Activated T-cell treated with anti-CD3 and anti-CD28 coated beads for 24 hours (primary cell): ENCODE measurements at regions not wholly inside any gene's neighbourhood (a gene's known extent, or its start where the extent isn't known, plus 50 kb on each side); places are given as distances from the start of the nearest gene placed in this dataset.

Experiments used
- DNase-seq: peaks from one replicate; pipeline ENCODE4 v3.0.0-alpha.2; 2020; ENCODE audit warnings: low read depth

DNA sequence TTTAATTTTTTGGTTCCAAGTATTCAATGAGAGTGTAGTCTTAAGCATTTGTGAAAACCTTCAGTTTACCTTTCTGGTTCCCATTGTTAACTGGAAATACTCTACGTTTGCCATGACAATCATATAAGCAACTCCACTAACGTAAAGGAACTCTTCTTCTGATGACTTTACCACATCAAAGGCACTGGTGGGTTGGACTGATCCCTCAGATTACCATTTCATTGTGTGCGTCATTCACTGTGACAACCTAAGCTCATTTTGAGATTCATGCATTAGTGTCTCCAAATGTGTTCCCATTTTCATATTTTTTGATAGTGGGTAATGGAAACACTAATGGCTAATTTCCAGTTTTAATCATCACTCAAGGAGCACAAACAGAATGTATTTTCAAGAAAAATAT, 119.9 kb upstream of the COL1A2 start:
- no peak for DNase-seq

DNA sequence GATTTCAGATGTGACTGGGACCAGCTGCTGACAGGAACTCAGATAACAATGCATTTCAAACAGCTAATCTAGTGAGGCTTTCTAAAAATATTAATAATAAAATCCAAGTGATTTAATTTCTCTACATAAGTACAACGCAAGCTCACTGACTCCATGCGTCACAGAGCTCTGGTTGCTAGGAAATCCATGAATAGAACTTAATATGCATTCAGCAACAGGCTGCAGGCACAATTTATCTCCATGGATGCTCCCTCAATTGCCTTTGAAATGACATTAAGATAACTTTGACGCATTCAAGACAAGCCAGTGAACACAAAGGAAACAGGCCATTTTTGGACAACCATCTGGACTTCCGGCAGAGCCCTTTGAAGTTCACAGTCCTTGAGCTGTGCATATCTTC, 118.7 kb upstream of the COL1A2 start:
- DNase-seq = no peak

DNA sequence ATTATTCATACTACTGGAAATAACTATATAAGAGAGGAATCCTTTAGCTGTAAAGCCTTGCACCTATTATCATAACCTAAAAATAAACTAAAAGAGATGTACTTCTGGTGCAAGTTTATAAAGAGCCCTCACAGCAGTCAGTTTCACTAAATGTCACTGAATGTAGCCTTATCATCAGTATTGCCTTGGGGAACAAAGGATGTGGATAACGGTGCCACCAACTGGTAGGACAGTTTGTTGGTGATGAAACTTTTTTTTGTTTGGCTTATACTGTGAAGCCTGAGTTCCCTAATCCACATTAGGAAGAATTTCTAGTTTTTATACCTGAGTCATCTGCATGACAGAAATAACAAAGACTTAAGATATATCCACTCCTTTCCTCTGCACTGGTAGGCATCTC, 117.9 kb upstream of the COL1A2 start:
- DNase-seq = no peak

DNA sequence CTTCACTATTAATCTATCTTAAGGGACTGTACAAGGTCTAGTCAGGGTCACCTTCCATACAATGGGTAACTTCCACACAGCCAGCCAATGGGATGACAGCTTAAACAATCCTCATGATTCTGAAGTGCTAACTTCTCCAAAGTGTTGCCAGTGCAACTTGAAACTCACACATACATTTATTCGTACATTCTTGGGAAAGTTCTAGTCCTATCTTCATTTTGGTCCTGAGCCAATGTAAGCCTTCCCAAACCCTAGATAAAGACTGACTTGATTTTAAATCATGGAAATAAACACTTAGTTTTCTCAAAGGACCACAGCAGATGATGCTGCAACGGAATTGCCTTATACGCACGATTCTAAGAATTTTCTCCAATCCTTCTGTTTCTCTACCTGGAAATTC, 117.5 kb upstream of the COL1A2 start:
- DNase-seq = no peak

DNA sequence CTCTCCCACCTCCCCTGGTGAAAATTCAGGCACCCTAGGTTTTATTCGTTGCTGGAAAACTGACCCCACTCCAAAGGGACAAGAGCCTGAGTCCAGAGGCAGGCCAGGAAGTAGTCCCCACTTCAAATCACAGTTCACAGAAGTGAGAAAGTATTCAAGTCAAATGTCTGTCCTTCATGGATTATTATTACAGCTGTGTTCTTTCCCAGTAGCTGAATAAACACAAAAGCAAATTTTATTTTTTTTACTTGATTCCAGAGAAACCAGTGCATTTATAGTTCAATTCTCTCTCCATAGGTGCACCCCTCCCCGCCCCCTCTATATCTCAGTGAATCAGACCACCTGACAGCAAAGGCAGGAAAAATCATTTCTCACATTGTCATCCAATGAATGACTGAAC, 113.8 kb upstream of the COL1A2 start:
- no peak for DNase-seq

DNA sequence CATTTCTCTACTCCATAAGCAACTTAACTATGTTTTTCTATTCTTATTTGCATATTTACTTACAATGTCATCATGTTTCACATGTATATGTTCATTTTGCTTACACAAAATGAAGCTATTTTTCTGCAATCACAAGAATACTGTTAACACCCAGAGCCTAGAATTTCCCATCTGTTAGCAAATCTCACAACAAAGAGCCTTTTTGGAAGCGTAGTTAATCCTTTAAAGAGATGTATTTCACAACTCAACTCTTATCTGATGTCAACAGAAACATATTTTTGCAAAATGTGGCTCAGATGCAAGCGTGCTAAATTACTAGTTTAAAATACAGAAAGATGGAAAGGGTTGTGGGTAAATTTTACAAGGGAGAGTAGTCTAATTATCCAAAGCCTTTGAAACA, 110.6 kb upstream of the COL1A2 start:
- no peak for DNase-seq

DNA sequence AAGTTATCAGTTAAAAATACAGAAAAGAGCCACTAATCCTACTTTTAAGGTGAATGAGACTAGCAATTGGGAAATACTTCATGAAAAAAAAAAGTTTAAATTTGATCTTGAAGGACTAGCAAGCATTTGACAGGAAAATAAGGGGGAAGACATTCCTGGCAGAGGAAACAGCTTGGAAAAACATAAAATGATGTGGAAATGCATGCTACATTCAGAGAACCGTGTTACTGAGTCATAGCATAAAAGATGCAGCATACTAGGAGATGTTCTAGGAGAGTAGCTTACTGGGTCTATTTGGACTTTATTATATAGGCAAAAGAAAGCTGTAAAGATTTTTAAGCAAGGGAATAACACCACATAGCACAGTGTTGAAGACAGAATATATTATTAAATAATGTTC, 108.6 kb upstream of the COL1A2 start:
- DNase-seq = no peak

DNA sequence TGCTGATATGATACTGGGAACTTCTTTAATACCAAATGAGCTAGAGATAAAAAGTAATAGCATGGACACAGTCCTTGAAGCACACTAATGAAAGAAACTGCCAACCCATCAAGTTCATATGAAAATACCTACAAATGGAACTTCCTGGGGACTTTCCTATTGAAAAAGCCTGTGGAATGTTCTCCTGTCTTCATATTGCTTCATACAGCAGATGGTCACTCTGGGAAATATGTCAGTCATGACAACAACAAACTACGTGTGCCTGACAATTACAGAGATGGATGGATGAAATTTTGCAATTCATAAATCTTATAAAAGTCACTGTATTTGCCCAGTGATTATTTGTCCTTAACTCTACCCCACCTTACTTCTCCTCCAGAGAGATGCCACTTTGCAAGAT, 106.6 kb upstream of the COL1A2 start:
- DNase-seq = no peak

DNA sequence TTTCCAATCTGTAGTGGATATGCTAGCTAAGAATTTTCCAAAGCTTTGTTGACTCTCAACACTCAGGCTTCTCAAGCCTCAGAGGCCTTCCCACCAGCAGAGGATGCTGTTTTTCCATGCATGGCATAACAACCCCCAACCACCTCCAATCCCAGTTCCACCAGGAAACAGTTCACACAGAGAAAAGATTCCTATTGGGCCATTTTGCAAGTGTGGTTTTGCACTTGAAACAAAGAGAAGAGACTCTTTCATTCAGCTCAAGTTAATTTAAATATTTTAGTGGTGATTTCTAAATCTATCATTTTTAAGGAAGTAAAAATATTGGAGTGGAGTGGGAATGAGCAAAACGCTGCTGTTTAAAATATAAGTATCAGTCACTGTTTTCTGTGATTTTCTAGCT, 105.6 kb upstream of the COL1A2 start:
- no peak for DNase-seq

DNA sequence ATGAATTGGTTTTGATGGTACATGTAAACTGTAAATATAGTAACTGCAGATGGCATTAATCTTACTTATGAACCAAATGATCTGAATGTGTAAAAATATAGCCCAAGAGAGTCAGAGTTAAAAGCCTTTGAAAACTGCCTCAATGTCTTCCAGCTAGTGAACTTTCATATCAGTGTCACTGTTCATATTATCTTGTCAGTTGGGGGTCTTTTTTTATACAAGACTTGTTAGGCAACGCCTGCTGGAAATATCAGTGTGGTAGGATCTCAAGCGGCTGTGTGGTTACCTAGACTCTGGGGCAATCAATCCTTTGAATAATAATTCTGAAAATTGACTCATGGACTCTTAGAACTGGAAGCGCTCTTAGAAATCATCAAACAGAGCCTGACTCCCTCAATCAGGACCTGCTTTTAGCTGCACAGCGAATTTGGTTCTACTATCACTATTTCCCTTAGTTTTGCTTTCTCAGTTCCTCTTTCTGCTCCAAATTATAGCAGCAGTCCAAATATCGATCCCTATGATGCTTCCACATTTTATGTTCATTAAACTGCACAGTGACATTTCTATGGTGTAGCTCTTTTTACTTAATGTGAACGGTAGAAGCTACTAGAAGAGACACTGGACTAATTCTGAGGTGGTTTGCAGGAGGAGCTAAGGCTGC, 100.1 kb upstream of the COL1A2 start:
- no peak for DNase-seq

DNA sequence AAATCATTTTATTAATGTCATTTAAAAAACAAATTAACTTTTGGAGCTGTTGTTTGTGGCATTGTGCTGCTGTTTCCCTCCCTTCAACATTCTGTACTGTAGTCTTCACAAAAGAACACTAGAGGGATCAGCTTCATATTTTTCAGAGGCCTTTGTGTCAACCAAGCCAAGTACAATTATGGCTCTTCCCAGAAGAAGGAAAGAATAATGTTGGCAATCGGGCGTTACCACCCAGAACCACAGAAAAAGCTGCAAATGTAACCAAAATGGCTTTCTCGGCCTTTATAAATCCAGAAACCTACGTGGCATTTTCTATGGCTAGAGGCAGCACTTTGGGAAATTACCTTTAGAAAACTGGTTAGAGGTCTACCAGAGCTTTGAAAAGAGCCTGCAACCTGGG, 98.8 kb upstream of the COL1A2 start:
- DNase-seq = no peak

DNA sequence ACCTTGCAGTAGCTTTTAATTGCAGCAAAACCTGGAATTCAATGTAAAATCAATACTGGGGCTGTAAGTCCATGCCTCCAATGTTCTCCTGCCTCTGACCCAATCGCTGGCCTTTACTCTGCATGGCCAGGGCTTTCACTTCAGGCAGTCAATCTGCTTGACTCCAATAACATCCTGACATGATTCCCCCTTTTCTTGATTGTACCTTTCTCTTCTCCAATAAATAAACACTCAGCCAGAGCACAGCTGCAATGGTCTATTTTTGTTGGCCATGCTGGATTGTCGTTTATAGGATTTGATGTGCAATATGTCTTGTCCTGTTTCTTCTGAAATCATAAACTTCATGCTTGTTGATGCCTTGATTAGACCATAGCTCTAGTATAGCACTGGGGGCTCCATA, 97.8 kb upstream of the COL1A2 start:
- DNase-seq = no peak

DNA sequence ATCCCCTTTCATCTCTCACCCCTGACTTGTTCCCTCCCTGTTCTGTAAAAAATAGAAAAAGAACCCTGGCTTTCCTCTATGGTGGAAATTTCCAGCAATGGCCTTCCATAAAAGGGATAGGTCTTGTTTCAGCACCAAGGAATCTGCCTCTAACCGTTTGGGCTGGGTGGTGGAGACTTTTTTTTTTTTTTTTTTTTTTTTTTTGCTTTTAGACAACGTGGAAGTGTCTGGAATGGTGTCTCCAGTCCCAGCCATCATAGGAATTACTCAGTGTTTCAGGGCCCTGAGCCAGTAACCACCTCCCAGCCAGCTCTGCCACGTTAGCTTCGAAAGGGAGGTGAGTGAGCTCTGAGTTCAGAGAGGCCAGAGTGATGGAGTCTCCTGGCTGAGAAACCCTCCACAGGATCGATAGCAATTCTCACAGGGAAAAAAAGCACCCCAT, 97.3 kb upstream of the COL1A2 start:
- DNase-seq = no peak

DNA sequence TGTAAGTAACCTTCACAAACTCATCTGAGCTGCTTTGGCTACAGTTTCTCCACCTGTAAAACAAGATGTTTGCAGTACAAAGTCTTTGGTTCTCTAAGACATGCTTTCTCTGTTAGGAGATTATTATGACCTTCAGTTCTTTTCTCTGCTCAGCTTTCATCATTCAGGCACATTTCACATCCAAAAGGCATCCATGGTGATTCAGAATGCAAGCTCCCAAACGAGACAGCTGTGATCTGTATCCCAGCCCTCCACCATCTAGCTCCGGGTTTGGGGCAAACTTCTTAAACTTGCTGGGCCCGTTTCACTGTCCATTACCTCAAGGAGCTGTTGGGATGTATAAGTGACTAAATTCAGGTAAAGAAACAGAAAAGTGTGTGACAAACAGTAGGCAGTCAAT, 95.8 kb upstream of the COL1A2 start:
- DNase-seq = no peak

DNA sequence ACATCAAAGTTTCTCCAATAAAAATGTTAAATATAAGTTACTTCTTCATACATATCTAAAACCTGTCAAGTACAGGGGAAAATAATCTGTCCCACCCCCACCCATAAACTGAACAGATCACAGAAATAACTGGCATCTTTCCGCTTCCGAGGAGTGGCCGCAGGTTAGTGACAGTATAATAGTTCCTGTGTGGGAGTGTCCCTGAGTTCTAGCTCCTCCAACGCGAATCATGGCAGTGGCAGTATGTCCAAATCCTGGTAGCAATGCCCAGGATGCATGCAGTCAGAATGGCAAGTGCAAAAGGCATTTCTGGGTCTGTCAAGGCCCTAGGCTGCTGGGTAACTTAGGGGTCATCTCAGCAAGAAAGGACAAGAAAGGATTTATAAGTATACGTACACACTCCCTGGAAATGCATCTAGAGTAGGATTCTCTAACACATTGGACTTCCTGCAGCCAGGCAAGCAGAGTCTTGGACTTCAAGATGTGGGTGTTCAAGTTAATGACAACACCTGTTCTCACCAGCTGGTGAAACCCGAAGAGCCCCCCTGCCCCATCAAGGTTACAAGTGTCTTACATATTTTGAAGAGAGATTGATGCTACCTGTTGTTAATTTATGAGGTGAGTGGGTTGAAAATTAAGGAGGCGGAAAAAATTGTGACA, 94.4 kb upstream of the COL1A2 start:
- no peak for DNase-seq

DNA sequence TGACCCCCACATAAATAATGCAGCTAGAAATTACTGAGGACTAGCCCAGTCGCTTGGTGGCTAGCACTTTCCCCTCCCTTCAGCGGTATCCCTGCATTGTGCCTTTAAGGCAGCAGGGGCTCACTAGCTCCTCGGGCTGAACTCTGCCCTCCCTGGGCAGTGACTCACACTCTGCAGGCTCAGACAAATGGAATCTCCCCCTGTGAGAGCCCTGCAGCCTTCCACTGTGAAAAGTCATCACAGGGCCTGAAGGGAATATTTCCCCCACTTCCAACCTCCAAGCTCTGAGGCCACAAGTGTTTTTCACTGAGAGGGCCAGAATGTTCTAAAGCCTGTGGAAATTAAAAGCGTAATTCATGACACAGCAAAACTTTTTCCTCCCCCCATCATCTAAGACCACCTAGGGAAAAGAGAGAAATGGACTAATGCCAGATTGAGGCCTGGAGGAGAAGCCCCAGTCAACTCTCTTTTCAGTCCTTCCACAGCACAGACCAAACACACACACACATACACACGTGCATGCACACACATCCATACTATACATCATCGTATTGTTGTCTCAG, 93.6 kb upstream of the COL1A2 start:
- DNase-seq = no peak

DNA sequence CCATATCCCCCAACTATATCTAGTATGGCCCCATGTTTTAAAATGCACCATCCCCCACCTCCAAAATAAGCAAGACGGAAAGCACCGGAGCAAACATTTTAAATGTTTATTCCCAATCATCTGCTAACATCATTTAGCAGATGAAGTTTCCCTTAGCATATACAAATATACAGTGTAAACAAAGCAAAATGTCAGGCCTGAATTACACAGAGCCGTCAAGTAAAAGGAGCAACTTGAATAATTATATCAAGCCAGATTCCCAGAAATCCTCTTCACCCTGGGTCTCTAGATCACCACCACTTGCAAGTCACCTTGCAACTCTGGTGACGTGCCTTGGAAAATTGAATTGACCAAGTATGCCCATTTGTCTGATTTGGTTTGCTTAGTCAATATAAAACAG, 91.6 kb upstream of the COL1A2 start:
- DNase-seq = no peak

DNA sequence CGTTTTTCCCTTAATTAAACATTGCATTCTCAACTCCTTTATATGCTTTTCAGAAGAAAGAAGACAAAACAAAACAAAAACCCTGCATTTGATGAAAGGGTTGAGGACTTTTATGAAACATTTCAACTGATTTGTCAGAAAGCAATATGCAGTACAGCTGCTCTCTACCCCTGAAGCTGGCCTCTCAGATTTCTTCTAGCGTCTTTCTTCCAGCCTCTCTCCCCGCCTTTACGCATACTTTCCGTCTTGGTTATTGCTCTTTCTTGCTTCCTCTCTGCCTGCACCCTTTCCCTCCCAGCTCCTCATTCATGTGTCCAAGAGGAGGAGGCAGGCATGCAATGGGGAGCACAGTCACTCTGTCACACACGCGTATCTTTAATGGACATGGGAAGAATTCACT, 91.0 kb upstream of the COL1A2 start:
- no peak for DNase-seq

DNA sequence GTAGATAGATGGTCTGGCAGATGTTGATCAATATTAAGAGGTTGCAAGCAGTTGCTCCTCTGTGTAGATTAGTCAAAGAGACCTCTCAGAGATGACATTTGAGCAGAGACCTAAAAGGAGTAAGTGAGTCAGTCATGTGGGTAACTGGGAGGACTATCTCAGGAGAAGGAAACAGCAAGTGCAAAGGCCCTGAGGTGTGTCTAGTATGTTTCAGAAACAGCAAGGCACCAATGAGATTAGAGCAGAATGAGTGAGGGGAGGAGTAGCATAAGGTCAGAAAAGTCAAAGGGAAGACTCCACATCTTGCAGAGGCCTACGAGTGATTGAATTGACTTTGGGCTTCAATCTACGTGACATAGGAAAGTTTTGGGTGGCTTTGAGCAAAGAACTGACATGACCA, 89.8 kb upstream of the COL1A2 start:
- no peak for DNase-seq

DNA sequence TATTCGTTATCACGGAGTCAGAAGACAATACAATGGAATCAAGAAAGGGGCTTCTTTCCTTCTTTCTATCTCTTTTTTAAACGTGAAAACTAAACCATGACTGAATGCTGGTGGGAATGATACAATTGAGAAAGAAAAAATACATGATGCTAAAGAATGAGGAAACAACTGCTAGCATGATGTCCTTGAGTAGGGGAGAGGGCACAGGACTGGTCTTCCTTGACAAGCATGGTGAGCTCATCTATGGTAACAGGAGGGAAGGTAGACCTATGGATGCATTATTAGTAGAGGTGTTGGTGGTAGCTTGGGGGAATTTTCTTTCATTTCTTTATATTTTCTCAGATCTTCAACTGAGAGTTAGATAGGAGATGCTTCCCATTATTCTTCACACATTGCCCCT, 88.9 kb upstream of the COL1A2 start:
- no peak for DNase-seq

DNA sequence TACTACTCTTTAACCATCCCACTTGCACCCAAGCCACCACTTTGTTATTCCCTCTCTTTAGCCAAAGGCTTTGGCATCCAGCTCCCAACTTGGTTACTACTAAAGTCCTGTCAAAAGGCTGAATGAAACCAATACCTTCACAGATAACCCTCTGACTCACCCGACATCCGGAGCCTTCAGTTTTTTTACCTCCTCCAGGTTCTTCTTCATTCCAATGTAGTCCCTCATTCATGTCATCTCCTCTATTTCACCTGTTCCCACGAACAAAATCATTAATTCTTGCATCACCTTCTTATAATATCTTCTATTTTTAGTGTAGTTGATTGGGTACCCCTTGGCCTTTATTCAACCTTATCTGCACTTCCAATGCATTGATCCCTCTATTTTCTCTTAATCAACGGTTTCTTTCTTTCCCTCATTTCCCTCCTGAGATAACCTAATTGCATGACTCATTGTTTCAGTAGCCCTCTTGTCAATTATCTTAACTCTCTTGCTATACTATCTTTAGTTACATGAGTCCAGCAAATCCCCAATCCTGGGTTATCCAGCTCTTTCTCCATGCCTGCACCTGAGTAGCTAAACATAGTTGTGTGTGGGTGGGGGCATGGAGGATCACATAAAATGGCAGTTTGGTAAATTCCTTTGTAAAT, 87.2 kb upstream of the COL1A2 start:
- no peak for DNase-seq

DNA sequence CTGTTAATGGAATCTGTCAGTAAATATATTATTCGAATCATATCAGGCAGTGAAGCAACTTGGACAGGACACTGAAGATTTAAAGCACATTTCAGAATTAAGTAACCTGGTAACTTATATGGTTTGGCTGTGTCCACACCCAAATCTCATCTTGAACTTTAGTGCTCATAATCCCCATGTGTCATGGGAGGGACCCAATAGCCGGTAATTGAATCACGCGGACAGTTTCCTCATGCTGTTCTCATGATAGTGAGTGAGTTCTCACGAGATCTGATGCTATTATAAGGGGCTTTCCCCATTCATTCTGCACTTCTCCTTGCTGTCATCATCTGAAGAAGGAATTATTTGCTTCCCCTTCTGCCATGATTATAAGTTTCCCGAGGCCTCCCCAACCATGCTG, 83.2 kb upstream of the COL1A2 start:
- no peak for DNase-seq

DNA sequence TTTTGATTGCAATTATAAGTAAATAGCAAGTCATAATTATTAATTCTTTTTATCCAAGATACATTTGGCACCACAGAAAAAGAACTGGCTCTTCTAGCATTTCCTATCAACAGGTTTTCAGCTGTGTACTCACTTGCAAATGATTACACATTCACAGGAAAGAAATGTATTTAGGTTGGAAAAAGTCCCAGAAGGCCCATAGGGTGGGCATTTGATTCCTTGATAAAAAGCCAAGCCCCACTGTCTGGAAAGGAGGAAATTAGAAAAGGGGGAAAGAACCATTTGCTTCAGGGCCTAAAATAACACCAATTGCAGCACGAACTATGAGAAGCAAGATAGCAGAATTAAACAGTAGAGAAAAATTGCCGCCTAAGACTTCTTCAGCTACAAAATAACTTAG, 80.8 kb upstream of the COL1A2 start:
- DNase-seq = no peak
